ENCODE measurements at regions not wholly inside any gene's neighbourhood (a gene's known extent, or its start where the extent isn't known, plus 50 kb on each side); places are given as distances from the start of the nearest gene placed in this dataset.

GRCh38 chr13:76829572-76830327 is 56.5 kb downstream of the KCTD12 start:
- no peak for TF ChIP-seq TCF7L2 (IDR thresholded peaks at IDR 0.05; ENCODE audit: low read depth, low read length)
- no peak for TF ChIP-seq REST (IDR thresholded peaks at IDR 0.05; ENCODE audit: insufficient read depth in 1 of 2, low read depth in 2 of 2, low read length in 1 of 2)
- TF ChIP-seq, protein P1, sequence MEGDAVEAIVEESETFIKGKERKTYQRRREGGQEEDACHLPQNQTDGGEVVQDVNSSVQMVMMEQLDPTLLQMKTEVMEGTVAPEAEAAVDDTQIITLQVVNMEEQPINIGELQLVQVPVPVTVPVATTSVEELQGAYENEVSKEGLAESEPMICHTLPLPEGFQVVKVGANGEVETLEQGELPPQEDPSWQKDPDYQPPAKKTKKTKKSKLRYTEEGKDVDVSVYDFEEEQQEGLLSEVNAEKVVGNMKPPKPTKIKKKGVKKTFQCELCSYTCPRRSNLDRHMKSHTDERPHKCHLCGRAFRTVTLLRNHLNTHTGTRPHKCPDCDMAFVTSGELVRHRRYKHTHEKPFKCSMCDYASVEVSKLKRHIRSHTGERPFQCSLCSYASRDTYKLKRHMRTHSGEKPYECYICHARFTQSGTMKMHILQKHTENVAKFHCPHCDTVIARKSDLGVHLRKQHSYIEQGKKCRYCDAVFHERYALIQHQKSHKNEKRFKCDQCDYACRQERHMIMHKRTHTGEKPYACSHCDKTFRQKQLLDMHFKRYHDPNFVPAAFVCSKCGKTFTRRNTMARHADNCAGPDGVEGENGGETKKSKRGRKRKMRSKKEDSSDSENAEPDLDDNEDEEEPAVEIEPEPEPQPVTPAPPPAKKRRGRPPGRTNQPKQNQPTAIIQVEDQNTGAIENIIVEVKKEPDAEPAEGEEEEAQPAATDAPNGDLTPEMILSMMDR (IDR thresholded peaks at IDR 0.05): no peak
- TF ChIP-seq POLR2AphosphoS5 (IDR thresholded peaks at IDR 0.05; ENCODE audit: low read depth, low read length): no peak
- intact Hi-C loops (cut with micrococcal nuclease; ENCODE audit: unreplicated experiment): no loop called here
- Histone ChIP-seq H3K27me3 (ENCODE audit: control insufficient read depth, insufficient read depth, low read length) (no peaks in the 10 kb centered on the region), H3K36me3 (ENCODE audit: control insufficient read depth, insufficient read depth, low read length) (no peaks in the 10 kb centered on the region), H3K9me3 (ENCODE audit: control insufficient read depth, insufficient read depth, low read depth, low read length) (no peaks in the 10 kb centered on the region), H3K4me1 (ENCODE audit: control insufficient read depth, insufficient read depth, low read length) (no peaks in the 10 kb centered on the region), H3K4me3 (ENCODE audit: low read depth in 2 of 2, low read length in 2 of 2) (no peak overlapping the region), H3K27ac (ENCODE audit: low read length) (no peak overlapping the region)
- BruUV-seq (replicated peaks): no TSS peak
- ChIA-PET POLR2A (no interaction called here), CTCF (no interaction called here)
- ATAC-seq: no peak
- in situ Hi-C loops (cut with HindIII; ENCODE audit: low pct_unique_long_range_greater_than_20kb, low sequenced_read_pairs): no loop called here
- DNase-seq (ENCODE audit: low read depth, low spot score): no peak

- Histone ChIP-seq H3K27me3 (ENCODE audit: control insufficient read depth, insufficient read depth, low read length) (no peaks in the 10 kb centered on the region), H3K4me1 (ENCODE audit: control insufficient read depth, insufficient read depth, low read length) (no peaks in the 10 kb centered on the region), H3K27ac (ENCODE audit: low read length) (no peak overlapping the region), H3K4me3 (ENCODE audit: low read depth in 2 of 2, low read length in 2 of 2) (no peak overlapping the region), H3K9me3 (ENCODE audit: control insufficient read depth, insufficient read depth, low read depth, low read length) (no peaks in the 10 kb centered on the region), H3K36me3 (ENCODE audit: control insufficient read depth, insufficient read depth, low read length) (no peaks in the 10 kb centered on the region)
- DNase-seq (ENCODE audit: low read depth, low spot score) (no peak), ATAC-seq (no peak)
- in situ Hi-C loops (cut with HindIII; ENCODE audit: low pct_unique_long_range_greater_than_20kb, low sequenced_read_pairs): no loop called here
- CTCF ChIA-PET: no interaction called here
- intact Hi-C loops (cut with micrococcal nuclease; ENCODE audit: unreplicated experiment): no loop called here
- POLR2A ChIA-PET: no interaction called here
- BruUV-seq (replicated peaks): no TSS peak
- TF ChIP-seq POLR2AphosphoS5 (IDR thresholded peaks at IDR 0.05; ENCODE audit: low read depth, low read length): no peak
- no peak for TF ChIP-seq REST (IDR thresholded peaks at IDR 0.05; ENCODE audit: insufficient read depth in 1 of 2, low read depth in 2 of 2, low read length in 1 of 2)
These were observed 57.9 kb downstream of the KCTD12 start for GRCh38 chr13:76828316-76828741.

All from Panc1 (cell line).